ENCODE measurements at regions not wholly inside any gene's neighbourhood (a gene's known extent, or its start where the extent isn't known, plus 50 kb on each side); places are given as distances from the start of the nearest gene placed in this dataset.

DNA sequence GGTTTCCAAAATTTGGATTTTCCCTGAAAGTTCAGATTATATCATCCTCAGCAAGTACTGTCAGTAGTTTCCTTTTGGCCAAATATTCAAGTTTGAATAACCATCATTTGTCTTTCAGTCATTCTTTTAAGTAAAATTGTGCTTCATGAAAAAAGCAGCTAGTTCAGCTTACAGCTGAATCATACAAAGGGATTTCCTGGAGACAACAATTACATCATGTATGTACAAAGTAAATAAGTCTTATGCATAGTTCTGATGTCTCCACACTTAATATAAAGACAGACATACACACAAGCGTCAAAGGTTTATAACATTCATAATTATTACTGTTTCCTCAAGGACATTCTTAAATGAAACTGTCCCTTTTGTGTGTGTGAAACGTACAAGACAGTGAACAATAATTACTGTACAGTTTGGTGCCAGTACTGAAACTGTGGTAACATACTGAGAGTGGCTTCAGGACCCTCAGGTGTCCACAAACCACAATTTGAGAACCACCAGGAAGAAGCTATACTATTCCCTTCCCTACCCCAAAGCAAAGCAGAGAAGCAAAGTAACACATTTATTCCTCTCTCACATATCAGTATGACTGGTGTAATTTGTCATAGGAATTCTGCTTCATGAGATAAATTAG, 746.6 kb downstream of the TAF11L14 start:
- Mint-ChIP-seq H3K36me3 (ENCODE audit: low read depth) (no peaks in the 10 kb centered on the region), H3K27me3 (ENCODE audit: insufficient read depth, low read depth, poor library complexity) (no peaks in the 10 kb centered on the region), H3K4me3 (no peak overlapping the region), H3K9me3 (no peaks in the 10 kb centered on the region), H3K27ac (no peak overlapping the region), H3K4me1 (no peaks in the 10 kb centered on the region)
- Histone ChIP-seq H3K4me1 (ENCODE audit: insufficient read depth) (no peaks in the 10 kb centered on the region), H4K20me1 (replicated peaks; ENCODE audit: insufficient read depth) (no peaks in the 10 kb centered on the region), H3K27me3 (ENCODE audit: insufficient read depth) (no peaks in the 10 kb centered on the region), H3K4me2 (no peak overlapping the region), H3K27ac (ENCODE audit: low read depth) (no peak overlapping the region), H3K9me2 (ENCODE audit: insufficient read depth) (no peaks in the 10 kb centered on the region), H3K36me3 (ENCODE audit: insufficient read depth) (no peaks in the 10 kb centered on the region), H3K79me2 (replicated peaks; ENCODE audit: insufficient read depth) (no peaks in the 10 kb centered on the region), H3F3A (replicated peaks; ENCODE audit: low read depth) (no peaks in the 10 kb centered on the region), H2AFZ (no peak overlapping the region), H3K4me3 (no peak overlapping the region)
- ATAC-seq (no peak), DNase-seq (ENCODE audit: low spot score) (no peak)
- TF ChIP-seq, protein P1, sequence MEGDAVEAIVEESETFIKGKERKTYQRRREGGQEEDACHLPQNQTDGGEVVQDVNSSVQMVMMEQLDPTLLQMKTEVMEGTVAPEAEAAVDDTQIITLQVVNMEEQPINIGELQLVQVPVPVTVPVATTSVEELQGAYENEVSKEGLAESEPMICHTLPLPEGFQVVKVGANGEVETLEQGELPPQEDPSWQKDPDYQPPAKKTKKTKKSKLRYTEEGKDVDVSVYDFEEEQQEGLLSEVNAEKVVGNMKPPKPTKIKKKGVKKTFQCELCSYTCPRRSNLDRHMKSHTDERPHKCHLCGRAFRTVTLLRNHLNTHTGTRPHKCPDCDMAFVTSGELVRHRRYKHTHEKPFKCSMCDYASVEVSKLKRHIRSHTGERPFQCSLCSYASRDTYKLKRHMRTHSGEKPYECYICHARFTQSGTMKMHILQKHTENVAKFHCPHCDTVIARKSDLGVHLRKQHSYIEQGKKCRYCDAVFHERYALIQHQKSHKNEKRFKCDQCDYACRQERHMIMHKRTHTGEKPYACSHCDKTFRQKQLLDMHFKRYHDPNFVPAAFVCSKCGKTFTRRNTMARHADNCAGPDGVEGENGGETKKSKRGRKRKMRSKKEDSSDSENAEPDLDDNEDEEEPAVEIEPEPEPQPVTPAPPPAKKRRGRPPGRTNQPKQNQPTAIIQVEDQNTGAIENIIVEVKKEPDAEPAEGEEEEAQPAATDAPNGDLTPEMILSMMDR (conservative IDR thresholded peaks at IDR 0.05; ENCODE audit: low read depth in 2 of 2) = no peak
- TF ChIP-seq EZH2 (IDR thresholded peaks at IDR 0.05; ENCODE audit: low read depth, unreplicated experiment) (no peak), POLR2AphosphoS5 (IDR thresholded peaks at IDR 0.05; ENCODE audit: low read depth) (no peak), NANOG (IDR thresholded peaks at IDR 0.05; ENCODE audit: borderline replicate concordance) (no peak), STAT1 (IDR thresholded peaks at IDR 0.05; ENCODE audit: unreplicated experiment) (no peak)

GRCh38 chr5:18393565-18394442, 759.5 kb downstream of the TAF11L14 start:
- Mint-ChIP-seq H3K4me3 (no peak overlapping the region), H3K4me1 (peaks cover 4% of the 10 kb centered on the region), H3K27ac (peak overlapping the region; percentile 61), H3K36me3 (ENCODE audit: low read depth) (no peaks in the 10 kb centered on the region), H3K9me3 (peaks cover 3% of the 10 kb centered on the region; the same call in 2 of the 3 replicates), H3K27me3 (ENCODE audit: insufficient read depth, low read depth, poor library complexity) (no peaks in the 10 kb centered on the region)
- Histone ChIP-seq H3K4me3 (no peak overlapping the region), H3K4me2 (no peak overlapping the region), H2AFZ (peak overlapping the region; percentile 11), H4K20me1 (replicated peaks; ENCODE audit: insufficient read depth) (no peaks in the 10 kb centered on the region), H3F3A (replicated peaks; ENCODE audit: low read depth) (no peaks in the 10 kb centered on the region), H3K27ac (ENCODE audit: low read depth) (no peak overlapping the region), H3K79me2 (replicated peaks; ENCODE audit: insufficient read depth) (no peaks in the 10 kb centered on the region), H3K36me3 (ENCODE audit: insufficient read depth) (no peaks in the 10 kb centered on the region), H3K9me2 (ENCODE audit: insufficient read depth) (no peaks in the 10 kb centered on the region), H3K27me3 (ENCODE audit: insufficient read depth) (no peaks in the 10 kb centered on the region), H3K4me1 (ENCODE audit: insufficient read depth) (no peaks in the 10 kb centered on the region; the same call in 1 of the 2 replicates)
- TF ChIP-seq JUNB (IDR thresholded peaks at IDR 0.05; ENCODE audit: unreplicated experiment) = no peak
- TF ChIP-seq, protein P1 (conservative IDR thresholded peaks at IDR 0.05; ENCODE audit: low read depth in 2 of 2) = peak; percentile 88 to 95
- ATAC-seq (peak; percentile 82), DNase-seq (ENCODE audit: low spot score) (peak; percentile 87)
